ENCODE measurements at regions not wholly inside any gene's neighbourhood (a gene's known extent, or its start where the extent isn't known, plus 50 kb on each side); places are given as distances from the start of the nearest gene placed in this dataset.

GRCh38 chr6:164294047-164294784 is 879.7 kb downstream of the QKI start:
- no peak for DNase-seq

- DNase-seq, result no peak
These were observed 876.7 kb downstream of the QKI start for GRCh38 chr6:164291224-164291623.

GRCh38 chr6:164290101-164290500 is 875.6 kb downstream of the QKI start:
- no peak for DNase-seq

GRCh38 chr6:164286011-164286410 is 871.5 kb downstream of the QKI start:
- no peak for DNase-seq

GRCh38 chr6:164283574-164283973 is 869.1 kb downstream of the QKI start:
- DNase-seq, result no peak

GRCh38 chr6:164276211-164276610 is 861.7 kb downstream of the QKI start:
- no peak for DNase-seq

GRCh38 chr6:164275773-164276172 is 861.3 kb downstream of the QKI start:
- no peak for DNase-seq

GRCh38 chr6:164274493-164274892 is 860.0 kb downstream of the QKI start:
- no peak for DNase-seq

GRCh38 chr6:164273491-164273890 is 859.0 kb downstream of the QKI start:
- no peak for DNase-seq

- DNase-seq, result no peak
These were observed 852.3 kb downstream of the QKI start for GRCh38 chr6:164266851-164267250.

GRCh38 chr6:164262348-164262747 is 847.8 kb downstream of the QKI start:
- no peak for DNase-seq

GRCh38 chr6:164258421-164258820 is 843.9 kb downstream of the QKI start:
- DNase-seq, result no peak

- peak; percentile 45 for DNase-seq
These were observed 838.4 kb downstream of the QKI start for GRCh38 chr6:164252948-164253347.

- DNase-seq, result no peak
These were observed 837.8 kb downstream of the QKI start for GRCh38 chr6:164252291-164252690.

- DNase-seq, result no peak
These were observed 832.6 kb downstream of the QKI start for GRCh38 chr6:164247106-164247505.

GRCh38 chr6:164246082-164246481 is 831.6 kb downstream of the QKI start:
- no peak for DNase-seq

GRCh38 chr6:164243949-164244348 is 829.4 kb downstream of the QKI start:
- DNase-seq, result no peak

GRCh38 chr6:164243012-164243610 is 828.6 kb downstream of the QKI start:
- no peak for DNase-seq

GRCh38 chr6:164230804-164231203 is 816.3 kb downstream of the QKI start:
- no peak for DNase-seq

- no peak for DNase-seq
These were observed 815.7 kb downstream of the QKI start for GRCh38 chr6:164230259-164230658.

GRCh38 chr6:164229716-164230115 is 815.2 kb downstream of the QKI start:
- no peak for DNase-seq

GRCh38 chr6:164227952-164228522 is 813.5 kb downstream of the QKI start:
- DNase-seq, result no peak

- no peak for DNase-seq
These were observed 802.3 kb downstream of the QKI start for GRCh38 chr6:164216839-164217238.

GRCh38 chr6:164216368-164216767 is 801.9 kb downstream of the QKI start:
- DNase-seq, result no peak
